PC-9 (cell line): ENCODE measurements at regions not wholly inside any gene's neighbourhood (a gene's known extent, or its start where the extent isn't known, plus 50 kb on each side); places are given as distances from the start of the nearest gene placed in this dataset.

Experiments
- BruUV-seq: library from RNA; stranded (reverse); fragments of 400-500 nt; replicated peaks from 2 replicates; lab custom pipeline; 2021; lab: Mats Ljungman, UMichigan
- CTCF ChIA-PET: fragments of 300-600 bp; sonication (Branson Sonifier 250); formaldehyde crosslinking; loops from one replicate; lab custom pipeline; 2022; ENCODE audit warnings: antibody characterized with exemption; lab: Charles Lee
- POLR2A ChIA-PET: fragments of 300-600 bp; sonication (Branson Sonifier 250); formaldehyde crosslinking; loops from one replicate; lab custom pipeline; 2022; ENCODE audit warnings: antibody characterized with exemption; ENCODE audit not compliant: unreplicated experiment; lab: Charles Lee
- DNase-seq, 2 experiments: peaks; one replicate each; pipeline versions ENCODE4 v3.0.0 to v3.0.0-alpha.2; 2015 to 2022; ENCODE audit warnings: mixed read lengths in 1 of 2
- H2AFZ ChIP-seq: fragments of 200-600 bp; sonication (generic); 2 replicates; pipeline ENCODE4 v1.8.1; 2017; ENCODE audit warnings: antibody characterized with exemption
- H3F3A ChIP-seq: fragments of 200-600 bp; sonication (generic); 2 replicates; pipeline ENCODE4 v1.8.1; 2017; ENCODE audit warnings: antibody characterized with exemption, mild to moderate bottlenecking, low read depth; ENCODE audit not compliant: insufficient read depth
- H3K27ac ChIP-seq: fragments of 200-600 bp; sonication (generic); 2 replicates; pipeline ENCODE4 v1.6.1; 2016; ENCODE audit warnings: mixed run types
- H3K27me3 ChIP-seq: fragments of 200-600 bp; sonication (generic); 2 replicates; pipeline ENCODE4 v1.6.1; 2016; ENCODE audit warnings: low read depth, mixed run types; ENCODE audit not compliant: insufficient read depth
- H3K36me3 ChIP-seq: fragments of 200-600 bp; sonication (generic); 2 replicates; pipeline ENCODE4 v1.6.1; 2016; ENCODE audit warnings: low read depth, mixed run types
- H3K4me1 ChIP-seq: fragments of 200-600 bp; sonication (generic); replicated peaks from 2 replicates; pipeline ENCODE4 v1.6.1; 2016; ENCODE audit warnings: mixed run types; ENCODE audit not compliant: insufficient read depth
- H3K4me2 ChIP-seq: fragments of 200-600 bp; sonication (generic); 2 replicates; pipeline ENCODE4 v1.6.1; 2017; ENCODE audit warnings: mixed run types
- H3K4me3 ChIP-seq: fragments of 200-600 bp; sonication (generic); 2 replicates; pipeline ENCODE4 v1.6.1; 2016; ENCODE audit warnings: mixed run types
- H3K79me2 ChIP-seq: fragments of 200-600 bp; sonication (generic); 2 replicates; pipeline ENCODE4 v1.6.1; 2017; ENCODE audit warnings: low read depth, mixed run types
- H3K9me2 ChIP-seq: fragments of 200-600 bp; sonication (generic); 2 replicates; pipeline ENCODE4 v1.8.1; 2017; ENCODE audit warnings: mild to moderate bottlenecking; ENCODE audit not compliant: insufficient read depth
- H3K9me3 ChIP-seq: fragments of 200-600 bp; sonication (generic); 2 replicates; pipeline ENCODE4 v1.8.1; 2016; ENCODE audit warnings: low read depth; ENCODE audit not compliant: insufficient read depth
- H4K20me1 ChIP-seq: fragments of 200-600 bp; sonication (generic); 2 replicates; pipeline ENCODE4 v1.8.1; 2017; ENCODE audit not compliant: insufficient read depth
- EZH2 ChIP-seq: fragments of 200-600 bp; sonication (generic); IDR thresholded peaks from 2 replicates; pipeline ENCODE4 v1.8.0; 2017; ENCODE audit warnings: antibody characterized with exemption, low read depth
- intact Hi-C: fragments of 100-400 bp; cut with micrococcal nuclease; formaldehyde crosslinking; loops from one replicate; pipeline ENCODE4 v1.10.0; 2022; ENCODE audit not compliant: unreplicated experiment
- TF ChIP-seq, protein P1 (sequence below): fragments of 200-600 bp; sonication (generic); conservative IDR thresholded peaks from 2 replicates; pipeline ENCODE4 v1.6.1; 2017; ENCODE audit warnings: mixed run types, antibody characterized with exemption, mild to moderate bottlenecking, moderate library complexity

DNA sequence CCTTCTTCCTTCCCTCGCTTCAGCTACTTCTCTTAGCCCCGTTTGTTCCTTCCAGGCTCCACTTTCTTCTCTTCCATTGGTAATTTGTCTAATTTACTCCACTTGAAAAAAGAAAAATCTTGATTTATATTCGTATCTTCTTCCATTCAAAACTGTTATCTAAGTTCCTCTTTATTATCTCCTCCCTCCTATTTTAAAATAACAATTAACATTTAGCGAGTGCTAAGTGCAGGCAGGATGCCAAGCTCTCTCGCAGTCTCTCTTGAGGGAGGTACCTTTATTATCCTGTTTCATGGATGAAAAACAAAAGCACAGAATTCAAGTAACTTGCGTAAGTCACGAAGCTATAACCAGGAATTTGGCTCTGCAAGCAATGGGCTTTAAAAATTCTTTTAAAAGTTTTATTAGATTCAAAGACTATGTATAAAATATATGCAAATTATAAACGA lies 418.9 kb upstream of the NAALADL2 start:
- H3K9me3 ChIP-seq: no peaks in the 10 kb centered on the region
- H3K9me2 ChIP-seq: no peaks in the 10 kb centered on the region
- H3K79me2 ChIP-seq: no peaks in the 10 kb centered on the region
- peak overlapping the region; percentile 74 for H3K4me3 ChIP-seq
- H3K27me3 ChIP-seq: no peaks in the 10 kb centered on the region
- H3K27ac ChIP-seq: peak overlapping the region; percentile 79
- BruUV-seq: no TSS peak
- ChIA-PET POLR2A (interaction anchor here (0.6 kb wide), 1 partner anchor 1595 kb away, joined by 3 read pairs; no protein-coding TSS in a partner anchor), CTCF (interaction anchor here (0.7 kb wide), 1 partner anchor 422 kb away, joined by 3 read pairs; no protein-coding TSS in a partner anchor)
- TF ChIP-seq EZH2: no peak
- TF ChIP-seq, protein P1, sequence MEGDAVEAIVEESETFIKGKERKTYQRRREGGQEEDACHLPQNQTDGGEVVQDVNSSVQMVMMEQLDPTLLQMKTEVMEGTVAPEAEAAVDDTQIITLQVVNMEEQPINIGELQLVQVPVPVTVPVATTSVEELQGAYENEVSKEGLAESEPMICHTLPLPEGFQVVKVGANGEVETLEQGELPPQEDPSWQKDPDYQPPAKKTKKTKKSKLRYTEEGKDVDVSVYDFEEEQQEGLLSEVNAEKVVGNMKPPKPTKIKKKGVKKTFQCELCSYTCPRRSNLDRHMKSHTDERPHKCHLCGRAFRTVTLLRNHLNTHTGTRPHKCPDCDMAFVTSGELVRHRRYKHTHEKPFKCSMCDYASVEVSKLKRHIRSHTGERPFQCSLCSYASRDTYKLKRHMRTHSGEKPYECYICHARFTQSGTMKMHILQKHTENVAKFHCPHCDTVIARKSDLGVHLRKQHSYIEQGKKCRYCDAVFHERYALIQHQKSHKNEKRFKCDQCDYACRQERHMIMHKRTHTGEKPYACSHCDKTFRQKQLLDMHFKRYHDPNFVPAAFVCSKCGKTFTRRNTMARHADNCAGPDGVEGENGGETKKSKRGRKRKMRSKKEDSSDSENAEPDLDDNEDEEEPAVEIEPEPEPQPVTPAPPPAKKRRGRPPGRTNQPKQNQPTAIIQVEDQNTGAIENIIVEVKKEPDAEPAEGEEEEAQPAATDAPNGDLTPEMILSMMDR: no peak
- H3F3A ChIP-seq: peaks cover 34% of the 10 kb centered on the region
- H2AFZ ChIP-seq: peak overlapping the region; percentile 93
- no peaks in the 10 kb centered on the region for H3K36me3 ChIP-seq
- peak overlapping the region; percentile 98 for H3K4me2 ChIP-seq
- peaks cover 33% of the 10 kb centered on the region for H3K4me1 ChIP-seq
- no peaks in the 10 kb centered on the region for H4K20me1 ChIP-seq
- DNase-seq: no peak
- intact Hi-C loops: loop anchor here (2.0 to 10.0 kb wide), 6 partner anchors 92 to 1043 kb away; partner anchors contain the start of genes NAALADL2 and NLGN1

DNA sequence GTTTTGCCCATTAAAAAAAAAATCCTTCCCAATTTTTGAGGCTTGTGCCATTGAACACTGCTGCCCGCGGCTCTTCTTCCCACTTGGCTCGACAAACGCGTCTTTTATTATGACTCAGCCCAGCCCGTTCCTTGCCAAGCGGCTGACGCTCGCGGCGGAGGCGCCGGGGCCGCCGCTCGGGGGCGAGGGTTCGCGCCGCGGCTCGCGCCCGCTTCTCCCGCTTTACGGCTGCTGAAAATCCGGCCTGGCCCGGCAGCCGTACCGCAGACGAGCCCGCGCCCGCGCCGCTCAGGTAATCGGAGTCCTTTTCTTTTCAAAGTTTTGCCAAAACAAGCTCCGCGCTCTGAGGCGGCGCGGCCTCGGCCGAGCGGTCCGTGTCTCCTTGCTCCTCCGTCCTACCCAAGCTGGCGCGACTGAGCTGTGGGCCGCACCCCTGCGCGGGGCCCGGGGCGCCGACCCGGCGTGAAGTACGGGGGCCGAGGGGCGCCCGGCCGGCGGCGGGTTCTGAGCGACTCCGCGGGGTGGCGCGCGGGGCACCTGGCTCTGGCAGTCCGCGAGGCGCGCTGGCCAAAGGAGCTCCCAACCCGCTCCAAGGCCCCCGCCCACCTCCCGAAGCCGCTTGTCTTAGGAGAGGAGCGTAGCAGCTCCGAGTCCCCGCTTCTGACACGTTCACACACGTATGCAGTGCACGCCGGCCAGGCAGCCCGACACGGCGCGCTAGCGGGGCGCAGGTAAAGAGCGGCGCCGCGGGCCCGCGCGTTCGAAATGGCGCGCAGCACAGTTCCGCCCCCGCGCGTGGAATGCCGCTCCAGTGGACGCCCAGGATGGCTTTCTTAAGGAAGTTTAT lies 418.2 kb upstream of the NAALADL2 start:
- peak overlapping the region; percentile 74 for H3K4me3 ChIP-seq
- POLR2A ChIA-PET: interaction anchor here (0.5 to 0.7 kb wide), 7 partner anchors 28 to 1692 kb away, joined by 3 to 20 read pairs (median 4); no protein-coding TSS in a partner anchor
- DNase-seq: peak; percentile 82 to 88
- no peaks in the 10 kb centered on the region for H4K20me1 ChIP-seq
- peaks cover 33% of the 10 kb centered on the region for H3K4me1 ChIP-seq
- peak overlapping the region; percentile 93 for H2AFZ ChIP-seq
- no peaks in the 10 kb centered on the region for H3K9me2 ChIP-seq
- peak overlapping the region; percentile 79 for H3K27ac ChIP-seq
- CTCF ChIA-PET: interaction anchor here (0.6 to 0.7 kb wide), 4 partner anchors 78 to 1511 kb away, joined by 3 to 5 read pairs (median 4); no protein-coding TSS in a partner anchor
- H3K4me2 ChIP-seq: peak overlapping the region; percentile 98
- no peak for TF ChIP-seq EZH2
- TF ChIP-seq, protein P1: 0 out of 2 replicates have a peak, but pooled peaks have one; percentile 4
- peaks cover 34% of the 10 kb centered on the region for H3F3A ChIP-seq
- H3K27me3 ChIP-seq: no peaks in the 10 kb centered on the region
- H3K36me3 ChIP-seq: no peaks in the 10 kb centered on the region
- intact Hi-C loops: loop anchor here (2.0 to 10.0 kb wide), 6 partner anchors 91 to 1044 kb away; partner anchors contain the start of genes NAALADL2 and NLGN1
- BruUV-seq: TSS peak; percentile 74
- no peaks in the 10 kb centered on the region for H3K9me3 ChIP-seq
- H3K79me2 ChIP-seq: no peaks in the 10 kb centered on the region

GRCh38 chr3:174441588-174442301 lies 417.4 kb upstream of the NAALADL2 start:
- intact Hi-C loops: loop anchor here (2.0 to 10.0 kb wide), 6 partner anchors 91 to 1044 kb away; partner anchors contain the start of genes NAALADL2 and NLGN1
- H2AFZ ChIP-seq: peak overlapping the region; percentile 93

More at GRCh38 chr3:174441588-174442301, 417.4 kb upstream of the NAALADL2 start:
- Histone ChIP-seq H4K20me1 (no peaks in the 10 kb centered on the region), H3K9me3 (no peaks in the 10 kb centered on the region), H3K27me3 (no peaks in the 10 kb centered on the region), H3K4me2 (peak overlapping the region; percentile 98), H3K36me3 (no peaks in the 10 kb centered on the region), H3K4me1 (peaks cover 33% of the 10 kb centered on the region), H3K9me2 (no peaks in the 10 kb centered on the region), H3K4me3 (peak overlapping the region; percentile 74), H3F3A (peaks cover 34% of the 10 kb centered on the region), H3K79me2 (no peaks in the 10 kb centered on the region), H3K27ac (peak overlapping the region; percentile 79)
- CTCF ChIA-PET: interaction anchor here (0.6 to 0.7 kb wide), 2 partner anchors 79 to 1510 kb away, joined by 4 to 5 read pairs; no protein-coding TSS in a partner anchor
- no peak for DNase-seq
- TF ChIP-seq, protein P1: no peak
- TF ChIP-seq EZH2: no peak
- POLR2A ChIA-PET: interaction anchor here (0.6 to 0.7 kb wide), 5 partner anchors 28 to 1693 kb away, joined by 3 to 20 read pairs (median 5); no protein-coding TSS in a partner anchor
- BruUV-seq: TSS peak; percentile 48
